ENCODE measurements at regions not wholly inside any gene's neighbourhood (a gene's known extent, or its start where the extent isn't known, plus 50 kb on each side); places are given as distances from the start of the nearest gene placed in this dataset.

GRCh38 chr1:4476394-4476793, 178.0 kb upstream of the AJAP1 start:
- TF ChIP-seq CTCF (IDR thresholded peaks at IDR 0.05) (no peak), EP300 (IDR thresholded peaks at IDR 0.05) (no peak), POLR2A (IDR thresholded peaks at IDR 0.05) (no peak)
